ENCODE measurements at regions not wholly inside any gene's neighbourhood (a gene's known extent, or its start where the extent isn't known, plus 50 kb on each side); places are given as distances from the start of the nearest gene placed in this dataset.

- TF ChIP-seq CTCF (IDR thresholded peaks at IDR 0.05) (no peak), POLR2A (IDR thresholded peaks at IDR 0.05) (no peak), POLR2AphosphoS5 (IDR thresholded peaks at IDR 0.05) (no peak)
These were observed 273.8 kb upstream of the SLC14A2 start for GRCh38 chr18:45341454-45341853.

Data from breast epithelium (tissue), 3 donors.